GM12878 (cell line): ENCODE measurements at regions not wholly inside any gene's neighbourhood (a gene's known extent, or its start where the extent isn't known, plus 50 kb on each side); places are given as distances from the start of the nearest gene placed in this dataset.
A peak's percentile ranks its signal among the peaks of the same experiment; 100 is the strongest.

Source experiments
- ATAC-seq: fragments of 200-7000 bp; cut with Tn5 transposase; 3 replicates; pipeline ENCODE4 v1.9.1; 2020; ENCODE audit warnings: mild to moderate bottlenecking, moderate library complexity
- BruUV-seq: library from RNA; stranded (reverse); fragments of 400-500 nt; replicated peaks from 2 replicates; lab custom pipeline; 2021; lab: Mats Ljungman, UMichigan
- CTCF ChIA-PET: fragments of 300-600 bp; sonication (Branson Sonifier 250); formaldehyde crosslinking; extraction: SDS; loops from one replicate; lab custom pipeline; 2021; ENCODE audit warnings: inconsistent platforms; lab: Yijun Ruan, JAX
- POLR2A ChIA-PET: fragments of 350-600 bp; formaldehyde crosslinking; extraction: SDS; loops from one replicate; lab custom pipeline; 2021; ENCODE audit warnings: inconsistent platforms; lab: Charles Lee
- RAD21 ChIA-PET: fragments of 300-600 bp; sonication (Branson Sonifier 250); formaldehyde crosslinking; loops from one replicate; lab custom pipeline; 2023; ENCODE audit warnings: antibody characterized with exemption; ENCODE audit not compliant: unreplicated experiment; lab: Charles Lee
- SMC1A ChIA-PET: fragments of 300-600 bp; sonication (Branson Sonifier 250); formaldehyde crosslinking; loops from one replicate; lab custom pipeline; 2023; ENCODE audit not compliant: unreplicated experiment, uncharacterized antibody; lab: Charles Lee
- DNase-seq: peaks from one replicate; pipeline ENCODE4 v3.0.0-alpha.2; 2011; ENCODE audit warnings: low read depth, low spot score
- FAIRE-seq: peaks from 3 replicates; lab custom pipeline; 2011; peaks lifted over from hg19 to GRCh38; lab: Jason Lieb, UNC
- H2AFZ ChIP-seq: 2 replicates; pipeline ENCODE4 v1.6.0; 2011; ENCODE audit warnings: low read depth, low read length, control low read depth; ENCODE audit not compliant: control insufficient read depth
- H3K27ac ChIP-seq: 2 replicates; pipeline ENCODE4 v1.5.1; 2011; ENCODE audit warnings: control low read depth; ENCODE audit not compliant: control insufficient read depth, insufficient read depth
- H3K27me3 ChIP-seq, 2 experiments: replicated peaks in 1 of 2; 2 replicates each; pipeline versions ENCODE4 v1.6.0 to v1.6.1; 2011; ENCODE audit warnings: low read length in 1 of 2; ENCODE audit not compliant: control insufficient read depth in 2 of 2, insufficient read depth in 2 of 2
- H3K36me3 ChIP-seq, 2 experiments: 2 replicates each; pipeline ENCODE4 v1.5.1; 2011; ENCODE audit warnings: low read length in 1 of 2; ENCODE audit not compliant: control insufficient read depth in 2 of 2, insufficient read depth in 2 of 2
- H3K4me1 ChIP-seq: 2 replicates; pipeline ENCODE4 v1.6.1; 2011; ENCODE audit warnings: mild to moderate bottlenecking, low read length, moderate library complexity, mixed read lengths; ENCODE audit not compliant: control insufficient read depth, insufficient read depth
- H3K4me2 ChIP-seq: 2 replicates; pipeline ENCODE4 v1.6.0; 2011; ENCODE audit warnings: control low read depth; ENCODE audit not compliant: control insufficient read depth, insufficient read depth
- H3K4me3 ChIP-seq: fragments of 200-600 bp; sonication (generic); 2 replicates; pipeline ENCODE4 v1.5.1; 2016
- H3K79me2 ChIP-seq: 2 replicates; pipeline ENCODE4 v1.6.0; 2011; ENCODE audit warnings: low read length; ENCODE audit not compliant: control insufficient read depth, insufficient read depth
- H3K9ac ChIP-seq: 2 replicates; pipeline ENCODE4 v1.8.0; 2011; ENCODE audit warnings: low read length, control low read depth, mixed read lengths; ENCODE audit not compliant: control insufficient read depth, insufficient read depth
- H3K9me3 ChIP-seq: replicated peaks from 3 replicates; pipeline ENCODE4 v1.5.1; 2011; ENCODE audit warnings: mild to moderate bottlenecking, low read length; ENCODE audit not compliant: control insufficient read depth, insufficient read depth
- H4K20me1 ChIP-seq: 2 replicates; pipeline ENCODE4 v1.6.0; 2011; ENCODE audit not compliant: control insufficient read depth, insufficient read depth
- ASH2L ChIP-seq: fragments of 300-600, 200-600 bp; sonication (generic); IDR thresholded peaks from 2 replicates; pipeline ENCODE4 v1.6.1; 2017; ENCODE audit warnings: low read depth, mild to moderate bottlenecking, borderline replicate concordance
- CHD1 ChIP-seq: IDR thresholded peaks from 2 replicates; pipeline ENCODE4 v1.6.1; 2012; ENCODE audit warnings: low read depth, low read length, improper control_type of control experiment
- CHD4 ChIP-seq: fragments of 200-600 bp; sonication (generic); IDR thresholded peaks from 2 replicates; pipeline ENCODE4 v1.6.1; 2016; ENCODE audit warnings: mild to moderate bottlenecking
- CREB1 ChIP-seq: IDR thresholded peaks from 2 replicates; pipeline ENCODE4 v1.6.1; 2012; ENCODE audit warnings: low read depth, mild to moderate bottlenecking, inconsistent platforms
- EGR1 ChIP-seq, 2 experiments: IDR thresholded peaks; 1 replicate in 1 of 2; 2 replicates in 1 of 2; pipeline ENCODE4 v1.6.1; 2011 to 2012; ENCODE audit warnings: low read depth in 2 of 2, low read length in 2 of 2, borderline replicate concordance in 1 of 2, mild to moderate bottlenecking in 1 of 2, moderate library complexity in 1 of 2
- FOXK2 ChIP-seq: fragments of 450-650 bp; IDR thresholded peaks from 2 replicates; pipeline ENCODE4 v1.6.1; 2017; ENCODE audit warnings: mild to moderate bottlenecking, moderate library complexity
- FOXM1 ChIP-seq: IDR thresholded peaks from 2 replicates; pipeline ENCODE4 v1.6.1; 2012; ENCODE audit warnings: low read depth, mild to moderate bottlenecking, inconsistent platforms, low read length, moderate library complexity
- HCFC1 ChIP-seq: fragments of 150-350 bp; IDR thresholded peaks from 2 replicates; pipeline ENCODE4 v1.6.1; 2014; ENCODE audit warnings: low read length
- HDAC6 ChIP-seq: fragments of 200-600 bp; sonication (generic); IDR thresholded peaks from one replicate; pipeline ENCODE4 v1.8.0; 2017; ENCODE audit warnings: antibody characterized with exemption; ENCODE audit not compliant: unreplicated experiment
- IRF4 ChIP-seq: IDR thresholded peaks from 2 replicates; pipeline ENCODE4 v1.6.1; 2011; ENCODE audit warnings: low read depth, low read length
- IRF5 ChIP-seq: fragments of 450-650 bp; IDR thresholded peaks from 2 replicates; pipeline ENCODE4 v1.6.1; 2017; ENCODE audit warnings: borderline replicate concordance
- MTA2 ChIP-seq: fragments of 450-650 bp; IDR thresholded peaks from 2 replicates; pipeline ENCODE4 v1.6.1; 2016; ENCODE audit warnings: low read depth, mild to moderate bottlenecking, moderate library complexity
- NFYB ChIP-seq: IDR thresholded peaks from 2 replicates; pipeline ENCODE4 v1.6.1; 2011; ENCODE audit warnings: low read depth, mild to moderate bottlenecking, low read length, improper control_type of control experiment, moderate library complexity; ENCODE audit not compliant: insufficient read depth
- PML ChIP-seq: IDR thresholded peaks from 2 replicates; pipeline ENCODE4 v1.6.1; 2012; ENCODE audit warnings: low read length, inconsistent platforms
- SRF ChIP-seq, 2 experiments: IDR thresholded peaks; 2 replicates each; pipeline ENCODE4 v1.6.1; 2011; ENCODE audit warnings: low read depth in 2 of 2, low read length in 2 of 2, mild to moderate bottlenecking in 1 of 2, moderate library complexity in 1 of 2
- STAT1 ChIP-seq: fragments of 450-650 bp; conservative IDR thresholded peaks from 2 replicates; pipeline ENCODE4 v1.6.1; 2014; ENCODE audit warnings: antibody characterized with exemption, mild to moderate bottlenecking
- YY1 ChIP-seq: IDR thresholded peaks from 2 replicates; pipeline ENCODE4 v1.6.1; 2011; ENCODE audit warnings: low read depth, mild to moderate bottlenecking, low read length
- WGBS: methylation state at CpG from one replicate; pipeline ENCODE4 v1.1.6; 2016; ENCODE audit warnings: low lambda C conversion rate; ENCODE audit not compliant: insufficient replicate concordance, insufficient coverage; ENCODE audit errors: missing lambda C conversion rate; 5-methylcytosine and 5-hydroxymethylcytosine counted together
- in situ Hi-C: fragments of 300-500 bp; cut with MboI; formaldehyde crosslinking; loops from 9 replicates; pipeline ENCODE4 v1.14.3; 2018; ENCODE audit warnings: mixed read lengths
- intact Hi-C: fragments of 100-400 bp; cut with micrococcal nuclease; formaldehyde crosslinking; loops from one replicate; pipeline ENCODE4 v1.14.2; 2022; ENCODE audit not compliant: unreplicated experiment
- TF ChIP-seq, protein P1 (sequence below): fragments of 450-650 bp; IDR thresholded peaks from 2 replicates; pipeline ENCODE4 v1.6.1; 2018; ENCODE audit warnings: mild to moderate bottlenecking, low read depth, moderate library complexity; ENCODE audit not compliant: partially characterized antibody
- TF ChIP-seq, protein P2 (sequence below): IDR thresholded peaks from 2 replicates; pipeline ENCODE4 v1.6.1; 2011; ENCODE audit warnings: borderline replicate concordance, low read depth, mild to moderate bottlenecking, moderate library complexity, low read length; ENCODE audit not compliant: insufficient read depth, poor library complexity, severe bottlenecking
- TF ChIP-seq, protein P3 (sequence below): IDR thresholded peaks from 2 replicates; pipeline ENCODE4 v1.6.1; 2011; ENCODE audit warnings: low read depth, low read length, improper control_type of control experiment, borderline replicate concordance

- H3K9ac ChIP-seq = no peak overlapping the region
- SMC1A ChIA-PET = interaction anchor here (1.0 to 1.9 kb wide), 3 partner anchors 23 to 181 kb away, joined by 3 to 4 read pairs (median 3); no protein-coding TSS in a partner anchor
- peak; percentile 95 for ATAC-seq
- DNase-seq = peak; percentile 27
- H3K4me2 ChIP-seq = peak overlapping the region; percentile 15; the same call in 1 of the 2 replicates
- CTCF ChIA-PET = no interaction called here
- peak; percentile 41 for FAIRE-seq
- H3K27me3 ChIP-seq = no peaks in the 10 kb centered on the region; a peak in 1 of 4 replicates
- in situ Hi-C loops (no loop called here), intact Hi-C loops (no loop called here)
- H3K79me2 ChIP-seq = no peaks in the 10 kb centered on the region
- no peak overlapping the region for H3K4me3 ChIP-seq
- H3K9me3 ChIP-seq = no peaks in the 10 kb centered on the region
- no peak overlapping the region for H3K27ac ChIP-seq
- H3K36me3 ChIP-seq = no peaks in the 10 kb centered on the region
- H2AFZ ChIP-seq = no peak overlapping the region
- WGBS = 10% methylated on average over 5 of the region's 5 CpGs
- peaks cover 5% of the 10 kb centered on the region for H3K4me1 ChIP-seq
- no peaks in the 10 kb centered on the region for H4K20me1 ChIP-seq
- RAD21 ChIA-PET = no interaction called here
- BruUV-seq = no TSS peak
- POLR2A ChIA-PET = no interaction called here
- TF ChIP-seq STAT1 (no peak), HCFC1 (no peak), CHD1 (no peak), EGR1 (IDR thresholded peaks at IDR 0.05; ENCODE audit: borderline replicate concordance in 1 of 2, low read depth in 2 of 2, low read length in 2 of 2) (no peak), IRF4 (peak; percentile 97), YY1 (no peak), IRF5 (no peak), SRF (IDR thresholded peaks at IDR 0.05; ENCODE audit: low read depth in 2 of 2, low read length in 2 of 2) (0 out of 4 replicates have a peak, but pooled peaks of 1 of the 2 experiments have one; percentile 46), MTA2 (peak; percentile 51; the same call in 1 of the 2 replicates), HDAC6 (no peak), PML (peak; percentile 55), FOXM1 (peak; percentile 85), ASH2L (no peak), FOXK2 (no peak), CREB1 (peak; percentile 43; the same call in 1 of the 2 replicates), CHD4 (no peak), NFYB (no peak)
- TF ChIP-seq, protein P1, sequence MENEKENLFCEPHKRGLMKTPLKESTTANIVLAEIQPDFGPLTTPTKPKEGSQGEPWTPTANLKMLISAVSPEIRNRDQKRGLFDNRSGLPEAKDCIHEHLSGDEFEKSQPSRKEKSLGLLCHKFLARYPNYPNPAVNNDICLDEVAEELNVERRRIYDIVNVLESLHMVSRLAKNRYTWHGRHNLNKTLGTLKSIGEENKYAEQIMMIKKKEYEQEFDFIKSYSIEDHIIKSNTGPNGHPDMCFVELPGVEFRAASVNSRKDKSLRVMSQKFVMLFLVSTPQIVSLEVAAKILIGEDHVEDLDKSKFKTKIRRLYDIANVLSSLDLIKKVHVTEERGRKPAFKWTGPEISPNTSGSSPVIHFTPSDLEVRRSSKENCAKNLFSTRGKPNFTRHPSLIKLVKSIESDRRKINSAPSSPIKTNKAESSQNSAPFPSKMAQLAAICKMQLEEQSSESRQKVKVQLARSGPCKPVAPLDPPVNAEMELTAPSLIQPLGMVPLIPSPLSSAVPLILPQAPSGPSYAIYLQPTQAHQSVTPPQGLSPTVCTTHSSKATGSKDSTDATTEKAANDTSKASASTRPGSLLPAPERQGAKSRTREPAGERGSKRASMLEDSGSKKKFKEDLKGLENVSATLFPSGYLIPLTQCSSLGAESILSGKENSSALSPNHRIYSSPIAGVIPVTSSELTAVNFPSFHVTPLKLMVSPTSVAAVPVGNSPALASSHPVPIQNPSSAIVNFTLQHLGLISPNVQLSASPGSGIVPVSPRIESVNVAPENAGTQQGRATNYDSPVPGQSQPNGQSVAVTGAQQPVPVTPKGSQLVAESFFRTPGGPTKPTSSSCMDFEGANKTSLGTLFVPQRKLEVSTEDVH = no peak
- TF ChIP-seq, protein P2, sequence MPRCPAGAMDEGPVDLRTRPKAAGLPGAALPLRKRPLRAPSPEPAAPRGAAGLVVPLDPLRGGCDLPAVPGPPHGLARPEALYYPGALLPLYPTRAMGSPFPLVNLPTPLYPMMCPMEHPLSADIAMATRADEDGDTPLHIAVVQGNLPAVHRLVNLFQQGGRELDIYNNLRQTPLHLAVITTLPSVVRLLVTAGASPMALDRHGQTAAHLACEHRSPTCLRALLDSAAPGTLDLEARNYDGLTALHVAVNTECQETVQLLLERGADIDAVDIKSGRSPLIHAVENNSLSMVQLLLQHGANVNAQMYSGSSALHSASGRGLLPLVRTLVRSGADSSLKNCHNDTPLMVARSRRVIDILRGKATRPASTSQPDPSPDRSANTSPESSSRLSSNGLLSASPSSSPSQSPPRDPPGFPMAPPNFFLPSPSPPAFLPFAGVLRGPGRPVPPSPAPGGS = peak; percentile 32
- TF ChIP-seq, protein P3, sequence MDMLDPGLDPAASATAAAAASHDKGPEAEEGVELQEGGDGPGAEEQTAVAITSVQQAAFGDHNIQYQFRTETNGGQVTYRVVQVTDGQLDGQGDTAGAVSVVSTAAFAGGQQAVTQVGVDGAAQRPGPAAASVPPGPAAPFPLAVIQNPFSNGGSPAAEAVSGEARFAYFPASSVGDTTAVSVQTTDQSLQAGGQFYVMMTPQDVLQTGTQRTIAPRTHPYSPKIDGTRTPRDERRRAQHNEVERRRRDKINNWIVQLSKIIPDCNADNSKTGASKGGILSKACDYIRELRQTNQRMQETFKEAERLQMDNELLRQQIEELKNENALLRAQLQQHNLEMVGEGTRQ = no peak
These were observed 778.3 kb downstream of the PRELID2 start for GRCh38 chr5:145056800-145057199.
